ENCODE measurements at regions not wholly inside any gene's neighbourhood (a gene's known extent, or its start where the extent isn't known, plus 50 kb on each side); places are given as distances from the start of the nearest gene placed in this dataset.

GRCh38 chr7:88540012-88540411, 219.5 kb upstream of the ZNF804B start:
- TF ChIP-seq CTCF (IDR thresholded peaks at IDR 0.05; ENCODE audit: control extremely low read depth in 1 of 3, insufficient read depth in 1 of 3, low read depth in 1 of 3, low read length in 3 of 3) (no peak), CBX8 (IDR thresholded peaks at IDR 0.05; ENCODE audit: borderline replicate concordance, low read depth, low read length) (no peak), POLR2AphosphoS5 (IDR thresholded peaks at IDR 0.05; ENCODE audit: low read depth, low read length) (no peak), SUZ12 (IDR thresholded peaks at IDR 0.05; ENCODE audit: low read length) (no peak), RFX5 (IDR thresholded peaks at IDR 0.05; ENCODE audit: borderline replicate concordance, low read depth, low read length) (no peak), HDAC6 (IDR thresholded peaks at IDR 0.05; ENCODE audit: low read depth, low read length) (no peak), RNF2 (IDR thresholded peaks at IDR 0.05; ENCODE audit: borderline replicate concordance, low read depth, low read length, missing control alignments, poor library complexity, severe bottlenecking) (no peak), JUN (IDR thresholded peaks at IDR 0.05; ENCODE audit: low read depth, low read length) (no peak), EP300 (IDR thresholded peaks at IDR 0.05; ENCODE audit: borderline replicate concordance in 1 of 2, low read depth in 2 of 2, low read length in 2 of 2) (no peak), GABPA (IDR thresholded peaks at IDR 0.05; ENCODE audit: borderline replicate concordance, insufficient read depth, low read length) (no peak), EZH2 (IDR thresholded peaks at IDR 0.05; ENCODE audit: low read depth, low read length, severe bottlenecking) (no peak), SIRT6 (IDR thresholded peaks at IDR 0.05; ENCODE audit: low read length) (no peak)
